Gastrocnemius medialis (tissue), 4 donors: ENCODE measurements at regions not wholly inside any gene's neighbourhood (a gene's known extent, or its start where the extent isn't known, plus 50 kb on each side); places are given as distances from the start of the nearest gene placed in this dataset.

Source experiments
- ATAC-seq, 2 donors: fragments of 150-250 bp; one replicate each; pipeline ENCODE4 v1.9.1; 2016
- DNase-seq, 2 donors: peaks; one replicate each; pipeline ENCODE4 v3.0.0-alpha.2; 2019
- H3K27ac ChIP-seq, 4 donors: fragments of 200-600 bp; sonication (generic); 1 replicate in 1 of 4; 2 replicates in 3 of 4; pipeline ENCODE4 v1.5.1; 2016 to 2018; ENCODE audit warnings: mild to moderate bottlenecking in 2 of 4, moderate library complexity in 1 of 4
- H3K27me3 ChIP-seq, 3 donors: fragments of 200-600 bp; sonication (generic) in 2 of 3; 1 replicate in 1 of 3; 2 replicates in 2 of 3; pipeline versions ENCODE4 v1.5.1 to v1.6.0; 2016 to 2019; ENCODE audit warnings: mild to moderate bottlenecking in 1 of 3, moderate library complexity in 1 of 3
- H3K36me3 ChIP-seq, 2 donors: fragments of 200-600 bp; sonication (generic) in 1 of 2; one replicate each; pipeline ENCODE4 v1.5.1; 2017 to 2018
- H3K4me1 ChIP-seq, 2 donors: fragments of 200-600 bp; sonication (generic) in 1 of 2; one replicate each; pipeline ENCODE4 v1.5.1; 2016 to 2017; ENCODE audit warnings: mild to moderate bottlenecking in 2 of 2
- H3K4me3 ChIP-seq, 4 donors: fragments of 200-600 bp; sonication (generic) in 3 of 4; 1 replicate in 1 of 4; 2 replicates in 3 of 4; pipeline ENCODE4 v1.5.1; 2016 to 2019; ENCODE audit warnings: mild to moderate bottlenecking in 2 of 4
- H3K9me3 ChIP-seq, 3 donors: fragments of 200-600 bp; sonication (generic) in 2 of 3; 1 replicate in 1 of 3; 2 replicates in 2 of 3; pipeline ENCODE4 v1.5.1; 2016 to 2019
- POLR2A ChIP-seq, 2 donors: fragments of 450-650 bp; IDR thresholded peaks; one replicate each; pipeline ENCODE4 v1.6.1; 2017; ENCODE audit warnings: antibody characterized with exemption in 2 of 2, mild to moderate bottlenecking in 2 of 2, moderate library complexity in 2 of 2
- in situ Hi-C, 4 donors: fragments of 200-750 bp; cut with MboI; loops; one replicate each; pipeline versions ENCODE4 v1.15.0 to v1.8.0; 2017; ENCODE audit warnings: low sequenced_read_pairs in 4 of 4
- intact Hi-C: fragments of 100-400 bp; cut with DNase I; formaldehyde crosslinking; loops from one replicate; pipeline ENCODE4 v1.15.1; 2023; ENCODE audit warnings: low total_unique reads
- TF ChIP-seq, protein P1 (sequence below), 5 experiments: fragments of 450-650 bp in 3 of 5; fragments of 200-600 bp in 2 of 5; sonication (generic) in 2 of 5; IDR thresholded peaks in 4 of 5; conservative IDR thresholded peaks in 1 of 5; 1 replicate in 4 of 5; 2 replicates in 1 of 5; pipeline ENCODE4 v1.5.1; 2016 to 2019; ENCODE audit warnings: antibody characterized with exemption in 5 of 5, mild to moderate bottlenecking in 3 of 5, moderate library complexity in 3 of 5

DNA sequence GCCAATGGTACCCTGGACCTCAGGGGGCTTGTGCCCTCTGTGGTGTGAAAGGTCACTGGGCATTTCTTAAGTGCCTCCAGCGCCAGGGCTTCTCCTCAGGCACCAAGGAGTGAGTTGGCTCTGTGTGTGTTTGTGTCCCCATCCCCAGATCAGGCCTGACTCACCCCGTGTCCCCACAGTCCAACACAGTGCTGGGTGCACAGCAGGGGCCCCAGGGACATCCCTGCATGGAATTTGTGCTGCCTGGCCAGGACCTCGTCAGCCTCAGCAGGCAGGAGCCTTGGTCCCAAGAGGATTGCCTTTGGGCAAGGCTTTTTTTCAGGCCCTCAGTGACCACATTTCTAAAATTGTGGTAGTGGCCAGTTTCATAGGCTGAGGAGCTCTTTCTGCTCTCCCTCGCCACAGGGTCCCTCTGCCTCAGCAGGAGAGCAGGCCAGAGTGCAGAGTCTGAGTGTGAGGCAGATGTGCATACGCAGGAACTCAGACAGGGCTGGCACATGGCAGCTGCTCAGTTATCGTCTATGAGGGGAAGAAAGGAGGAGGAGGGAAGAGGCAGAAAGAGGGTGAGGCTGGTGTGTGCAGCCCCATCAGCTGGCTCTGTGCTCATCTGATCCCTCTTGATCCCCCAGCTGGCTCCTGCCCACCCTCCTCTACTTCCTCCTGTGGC, 215.6 kb downstream of the RPLP1 start:
- Histone ChIP-seq H3K9me3 (no peaks in the 10 kb centered on the region), H3K27ac (no peak overlapping the region), H3K36me3 (no peaks in the 10 kb centered on the region), H3K27me3 (no peaks in the 10 kb centered on the region), H3K4me3 (no peak overlapping the region), H3K4me1 (no peaks in the 10 kb centered on the region)
- TF ChIP-seq, protein P1, sequence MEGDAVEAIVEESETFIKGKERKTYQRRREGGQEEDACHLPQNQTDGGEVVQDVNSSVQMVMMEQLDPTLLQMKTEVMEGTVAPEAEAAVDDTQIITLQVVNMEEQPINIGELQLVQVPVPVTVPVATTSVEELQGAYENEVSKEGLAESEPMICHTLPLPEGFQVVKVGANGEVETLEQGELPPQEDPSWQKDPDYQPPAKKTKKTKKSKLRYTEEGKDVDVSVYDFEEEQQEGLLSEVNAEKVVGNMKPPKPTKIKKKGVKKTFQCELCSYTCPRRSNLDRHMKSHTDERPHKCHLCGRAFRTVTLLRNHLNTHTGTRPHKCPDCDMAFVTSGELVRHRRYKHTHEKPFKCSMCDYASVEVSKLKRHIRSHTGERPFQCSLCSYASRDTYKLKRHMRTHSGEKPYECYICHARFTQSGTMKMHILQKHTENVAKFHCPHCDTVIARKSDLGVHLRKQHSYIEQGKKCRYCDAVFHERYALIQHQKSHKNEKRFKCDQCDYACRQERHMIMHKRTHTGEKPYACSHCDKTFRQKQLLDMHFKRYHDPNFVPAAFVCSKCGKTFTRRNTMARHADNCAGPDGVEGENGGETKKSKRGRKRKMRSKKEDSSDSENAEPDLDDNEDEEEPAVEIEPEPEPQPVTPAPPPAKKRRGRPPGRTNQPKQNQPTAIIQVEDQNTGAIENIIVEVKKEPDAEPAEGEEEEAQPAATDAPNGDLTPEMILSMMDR (IDR thresholded peaks at IDR 0.05 in 4 of 5, conservative IDR thresholded peaks at IDR 0.05 in 1 of 5), result no peak
- DNase-seq, result no peak
- ATAC-seq, result no peak
- intact Hi-C loops (no loop called here), in situ Hi-C loops (no loop called here)

DNA sequence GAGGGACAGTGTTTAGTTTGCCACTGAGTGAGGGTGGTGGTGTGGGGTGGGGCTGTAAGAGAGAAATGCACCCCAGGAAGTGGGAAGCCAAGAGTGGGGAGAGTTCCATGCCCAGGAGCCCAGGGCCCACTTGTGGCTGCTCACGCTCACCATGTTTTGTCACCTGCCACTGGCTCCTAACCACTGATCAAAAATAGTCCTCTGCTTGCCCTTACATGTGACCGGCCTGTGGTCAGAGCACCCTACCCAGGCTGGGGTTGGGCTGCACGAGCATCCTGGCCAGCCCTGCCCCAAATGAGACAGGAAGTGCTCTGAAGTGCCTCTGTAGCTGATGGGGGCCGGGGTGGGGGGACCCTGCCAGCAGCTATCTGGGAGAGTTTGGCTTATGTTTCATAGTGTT, 216.3 kb downstream of the RPLP1 start:
- Histone ChIP-seq H3K4me3 (no peak overlapping the region), H3K4me1 (no peaks in the 10 kb centered on the region), H3K36me3 (no peaks in the 10 kb centered on the region), H3K27ac (no peak overlapping the region), H3K9me3 (no peaks in the 10 kb centered on the region), H3K27me3 (no peaks in the 10 kb centered on the region)
- in situ Hi-C loops, result no loop called here
- DNase-seq (peak in 1 of 2 donors; percentile 24), ATAC-seq (peak; percentile 39 to 53)
- no peak for TF ChIP-seq POLR2A (IDR thresholded peaks at IDR 0.05)
- intact Hi-C loops, result no loop called here

DNA sequence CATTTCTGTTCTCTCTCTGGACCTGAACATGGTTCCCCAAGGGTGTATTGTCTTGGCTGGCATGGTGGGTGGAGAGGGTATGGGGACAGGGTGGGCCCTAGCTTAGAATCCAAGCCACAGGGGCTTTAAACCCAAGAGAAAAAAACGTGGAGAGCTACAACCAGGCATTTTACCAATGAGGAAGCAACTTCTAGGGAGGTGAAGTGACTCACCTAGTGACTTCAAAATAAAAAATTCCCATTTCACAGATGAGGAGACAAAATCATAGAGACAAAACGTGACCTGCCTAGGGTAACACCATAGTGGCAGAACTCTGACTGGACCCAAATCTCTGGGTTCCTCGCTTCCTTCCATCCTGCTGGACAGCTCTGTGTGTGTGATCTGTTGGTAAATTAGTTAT, 216.8 kb downstream of the RPLP1 start:
- ATAC-seq, result no peak
- Histone ChIP-seq H3K4me1 (no peaks in the 10 kb centered on the region), H3K27me3 (no peaks in the 10 kb centered on the region), H3K36me3 (no peaks in the 10 kb centered on the region), H3K4me3 (no peak overlapping the region), H3K27ac (no peak overlapping the region), H3K9me3 (no peaks in the 10 kb centered on the region)
- in situ Hi-C loops, result no loop called here
- DNase-seq, result no peak
- no peak for TF ChIP-seq POLR2A (IDR thresholded peaks at IDR 0.05)
- TF ChIP-seq, protein P1 (IDR thresholded peaks at IDR 0.05 in 4 of 5, conservative IDR thresholded peaks at IDR 0.05 in 1 of 5), result no peak
- intact Hi-C loops, result no loop called here

DNA sequence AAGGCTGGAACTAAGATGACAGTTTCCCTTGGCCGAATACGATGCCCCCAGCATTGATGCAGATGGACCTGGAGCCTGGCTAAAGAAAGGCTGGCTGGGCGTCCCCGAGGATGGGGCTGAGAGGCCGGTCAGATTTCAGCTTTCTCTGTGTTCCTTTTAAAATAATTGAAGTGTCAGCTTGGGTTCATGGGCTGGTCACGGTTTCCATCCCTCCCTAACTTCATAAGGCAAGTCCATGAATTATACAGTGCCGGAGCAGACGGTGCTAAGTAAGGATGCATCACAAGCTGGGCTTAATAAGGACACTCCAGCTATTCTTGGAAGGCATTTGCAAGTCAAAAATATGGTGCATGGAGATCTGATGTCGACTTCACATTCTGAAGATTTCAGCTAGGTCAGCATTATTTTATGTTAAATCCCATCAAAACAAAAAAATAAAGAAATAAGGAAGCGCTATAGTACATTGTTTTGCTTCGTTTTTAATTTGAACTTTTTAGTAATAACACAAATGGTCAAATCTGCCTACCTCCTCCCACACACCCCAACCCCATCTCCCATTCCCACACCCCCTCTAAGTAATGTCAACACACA, 220.8 kb downstream of the RPLP1 start:
- no peaks in the 10 kb centered on the region for H3K36me3 ChIP-seq
- H3K4me3 ChIP-seq, result no peak overlapping the region
- ATAC-seq, result no peak
- H3K4me1 ChIP-seq, result no peaks in the 10 kb centered on the region
- no peak for DNase-seq
- H3K27ac ChIP-seq, result no peak overlapping the region
- no peaks in the 10 kb centered on the region for H3K9me3 ChIP-seq
- in situ Hi-C loops (no loop called here), intact Hi-C loops (no loop called here)
- H3K27me3 ChIP-seq, result no peaks in the 10 kb centered on the region
- TF ChIP-seq, protein P1 (IDR thresholded peaks at IDR 0.05 in 4 of 5, conservative IDR thresholded peaks at IDR 0.05 in 1 of 5), result no peak
- no peak for TF ChIP-seq POLR2A (IDR thresholded peaks at IDR 0.05)

DNA sequence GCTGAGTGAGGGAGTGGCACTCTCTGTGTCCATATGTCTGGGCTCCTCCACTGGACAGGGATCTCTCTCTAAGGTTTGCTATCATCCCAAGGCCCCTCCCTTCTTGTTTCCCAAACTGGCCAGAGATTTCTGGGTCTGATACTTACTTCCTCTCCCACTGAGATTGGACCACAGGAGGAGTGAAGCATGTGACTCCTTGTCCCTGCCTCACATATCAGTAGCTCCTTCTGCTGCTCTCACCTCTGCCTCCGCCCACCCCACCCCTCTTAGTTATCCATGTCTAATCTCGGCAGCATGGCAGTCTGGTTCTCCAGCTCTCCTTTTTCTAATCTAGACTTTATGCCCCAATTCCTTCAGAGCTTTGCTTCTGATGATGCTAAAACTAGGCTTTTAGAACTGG, 223.1 kb downstream of the RPLP1 start:
- intact Hi-C loops, result no loop called here
- no peaks in the 10 kb centered on the region for H3K27me3 ChIP-seq
- H3K4me3 ChIP-seq, result no peak overlapping the region
- no peaks in the 10 kb centered on the region for H3K4me1 ChIP-seq
- in situ Hi-C loops, result no loop called here
- no peak overlapping the region for H3K27ac ChIP-seq
- TF ChIP-seq, protein P1 (IDR thresholded peaks at IDR 0.05 in 4 of 5, conservative IDR thresholded peaks at IDR 0.05 in 1 of 5), result no peak
- no peak for TF ChIP-seq POLR2A (IDR thresholded peaks at IDR 0.05)
- no peaks in the 10 kb centered on the region for H3K36me3 ChIP-seq
- no peak for DNase-seq
- no peak for ATAC-seq
- no peaks in the 10 kb centered on the region for H3K9me3 ChIP-seq
